GM21529 (cell line): ENCODE measurements at regions not wholly inside any gene's neighbourhood (a gene's known extent, or its start where the extent isn't known, plus 50 kb on each side); places are given as distances from the start of the nearest gene placed in this dataset.
"Not testable (repeated sequence)": the region's sequence is repeated elsewhere in the genome, so short reads cannot be mapped to it uniquely, and the experiment has no call there.

Experiments
- ATAC-seq: cut with Tn5 transposase; IDR thresholded peaks from one replicate; pipeline ENCODE4 v1.9.1; 2021; ENCODE audit not compliant: unreplicated experiment

GRCh38 chr3:191644291-191644690 lies 183.3 kb downstream of the PYDC2 start:
- ATAC-seq, result no peak

DNA sequence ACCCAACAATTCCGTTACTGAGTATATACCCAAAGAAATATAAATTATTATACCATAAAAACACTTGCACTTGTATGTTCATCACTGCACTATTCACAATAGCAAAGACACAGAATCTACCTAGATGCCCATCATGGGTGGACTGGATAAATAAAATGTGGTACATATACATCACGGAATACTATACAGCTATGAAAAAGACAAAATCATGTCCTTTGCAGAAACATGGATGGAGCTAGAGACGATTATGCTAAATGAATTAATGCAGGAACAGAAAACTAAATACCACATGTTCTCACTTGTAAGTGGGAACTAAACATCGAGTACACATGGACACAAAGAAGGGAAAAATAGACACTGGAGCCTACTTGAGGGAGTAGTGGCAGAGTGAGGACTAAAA lies 185.3 kb downstream of the PYDC2 start:
- no peak for ATAC-seq

DNA sequence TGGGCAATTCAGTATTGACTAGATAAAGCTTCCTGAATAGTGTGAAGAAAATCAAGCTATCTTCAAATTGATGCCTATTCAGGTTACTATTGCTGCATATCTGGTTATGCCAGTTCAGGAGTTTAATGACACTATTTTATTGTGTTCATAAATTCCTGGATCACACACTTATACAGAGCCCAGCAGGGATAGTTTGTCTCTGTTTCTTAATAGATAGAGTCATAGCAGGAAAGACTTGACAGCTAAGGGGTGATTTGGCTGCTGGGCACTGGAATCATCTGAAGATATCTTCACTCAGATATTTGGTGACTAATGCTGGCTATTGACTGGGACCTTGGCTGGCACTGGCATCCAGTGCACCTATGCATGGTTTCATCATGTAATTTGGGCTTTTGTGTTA lies 187.8 kb downstream of the PYDC2 start:
- ATAC-seq, result no peak

- no peak for ATAC-seq
These were observed 188.7 kb downstream of the PYDC2 start for GRCh38 chr3:191649626-191650025.

GRCh38 chr3:191658781-191659419 lies 197.9 kb downstream of the PYDC2 start:
- ATAC-seq, result not testable (repeated sequence)

- not testable (repeated sequence) for ATAC-seq
These were observed 201.2 kb downstream of the PYDC2 start for GRCh38 chr3:191662150-191662549.

DNA sequence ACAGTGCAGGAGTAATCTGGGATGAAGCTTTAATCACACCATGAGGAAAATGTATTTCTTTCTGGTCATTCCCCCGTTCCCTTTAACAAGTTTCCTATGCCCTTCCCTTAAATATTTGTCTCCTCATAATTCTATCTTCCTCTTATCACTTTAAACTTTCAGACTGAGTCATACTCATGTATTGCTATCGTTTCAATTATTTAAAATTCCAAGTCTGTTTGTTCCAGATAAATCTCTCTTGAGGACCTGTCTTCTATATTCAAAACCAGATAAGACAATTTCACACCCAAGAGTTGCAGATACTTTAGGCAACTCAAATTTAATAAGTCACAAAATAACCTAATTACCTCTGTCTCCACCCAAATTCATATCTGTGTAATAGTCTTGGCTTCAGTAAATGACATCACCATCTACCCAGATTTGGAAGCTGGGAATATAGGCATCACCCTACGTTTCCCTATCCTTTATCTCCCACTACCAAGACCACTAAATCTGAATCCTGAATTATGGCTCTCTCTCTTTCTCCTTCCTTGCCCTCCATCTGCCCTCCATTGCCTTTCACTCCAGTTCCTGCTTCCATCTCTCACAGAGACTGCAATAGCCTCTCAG lies 220.1 kb downstream of the PYDC2 start:
- no peak for ATAC-seq

DNA sequence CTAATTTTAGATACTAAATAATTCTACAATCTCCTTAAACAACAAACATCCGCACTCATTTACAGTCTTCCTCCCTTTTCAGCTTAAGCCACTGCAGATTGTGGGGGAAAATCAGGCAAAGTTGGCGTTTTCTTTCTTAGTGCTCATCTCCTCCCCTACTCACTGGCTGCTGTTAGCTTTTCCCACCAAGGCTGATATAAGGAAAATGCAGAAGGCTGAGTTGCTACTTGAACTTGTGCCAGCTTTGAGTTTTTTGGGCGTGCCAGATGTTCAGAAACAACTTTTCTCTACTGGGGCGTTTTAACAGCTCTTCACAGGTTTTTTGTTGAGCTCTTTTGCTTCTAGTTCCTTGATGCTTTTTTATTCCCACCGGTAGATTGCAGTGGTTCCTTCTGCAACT lies 222.0 kb downstream of the PYDC2 start:
- ATAC-seq, result no peak

GRCh38 chr3:191686626-191687025 lies 225.7 kb downstream of the PYDC2 start:
- ATAC-seq, result no peak

GRCh38 chr3:191688756-191689433 lies 227.9 kb downstream of the PYDC2 start:
- no peak for ATAC-seq

DNA sequence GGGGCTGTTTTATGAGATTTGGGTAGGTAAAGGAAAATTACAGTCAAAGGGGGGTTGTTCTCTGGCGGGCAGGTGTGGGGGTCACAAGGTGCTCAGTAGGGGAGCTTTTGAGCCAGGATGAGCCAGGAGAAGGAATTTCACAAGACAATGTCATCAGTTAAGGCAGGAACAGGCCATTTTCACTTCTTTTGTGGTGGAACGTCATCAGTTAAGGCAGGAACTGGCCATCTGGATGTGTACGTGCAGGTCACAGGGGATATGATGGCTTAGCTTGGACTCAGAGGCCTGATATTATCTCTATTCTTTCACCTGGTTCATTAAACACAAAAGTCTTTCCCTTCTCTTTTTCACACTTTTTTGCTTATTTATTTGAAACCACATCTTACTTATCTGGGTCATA lies 230.2 kb downstream of the PYDC2 start:
- ATAC-seq, result not testable (repeated sequence)

DNA sequence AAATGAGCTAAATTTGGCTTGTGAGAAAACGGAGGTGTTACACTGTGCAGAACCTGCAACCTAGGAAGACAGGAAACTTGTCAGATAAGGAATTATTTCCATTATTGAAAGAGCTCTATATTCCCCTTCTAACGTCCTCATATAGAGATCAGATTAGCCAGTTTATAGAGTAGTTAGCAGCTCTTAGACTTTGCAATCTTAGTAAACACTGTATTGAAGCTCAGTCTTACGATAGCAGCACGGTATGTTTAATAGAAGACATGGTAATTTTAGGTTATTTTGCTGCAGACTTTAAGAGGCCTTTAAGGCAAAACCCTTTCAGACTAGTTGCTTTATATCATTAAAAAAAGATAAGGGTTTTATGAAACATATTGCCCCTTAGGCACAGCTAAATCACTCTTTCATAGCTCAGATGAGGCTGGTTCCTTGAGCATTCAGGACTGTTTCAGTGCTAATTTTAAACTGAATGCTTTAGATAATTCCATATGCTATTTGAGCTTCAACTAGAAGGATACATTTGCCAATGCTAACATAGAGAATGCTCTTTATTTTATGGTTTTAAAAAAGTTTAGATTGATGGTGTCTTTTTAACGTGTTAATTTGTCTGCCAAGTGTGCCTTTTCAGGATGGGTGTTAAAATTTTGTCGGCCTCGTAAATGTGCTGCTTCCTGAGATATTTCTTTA lies 234.3 kb downstream of the PYDC2 start:
- no peak for ATAC-seq

GRCh38 chr3:191695815-191696153 lies 234.8 kb downstream of the PYDC2 start:
- ATAC-seq, result no peak

DNA sequence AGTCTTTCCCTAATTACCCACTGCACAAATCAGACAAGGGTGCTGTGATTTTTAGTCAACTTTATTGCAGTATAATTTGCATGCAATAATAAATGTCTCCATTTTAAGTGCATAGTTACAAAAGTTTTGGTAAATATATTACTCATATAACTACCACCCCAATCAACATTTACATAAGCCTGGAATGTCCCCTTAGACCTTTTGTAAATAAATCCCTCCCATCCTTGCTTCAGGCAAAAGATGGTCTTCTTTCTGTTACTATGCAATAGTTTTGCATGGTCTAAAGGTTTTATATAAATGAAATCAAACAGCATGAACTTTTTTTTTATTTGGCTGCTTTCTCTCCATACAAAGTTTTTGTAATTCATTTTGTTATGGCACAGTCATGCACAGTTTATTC lies 235.4 kb downstream of the PYDC2 start:
- no peak for ATAC-seq

GRCh38 chr3:191699546-191699945 lies 238.6 kb downstream of the PYDC2 start:
- ATAC-seq, result no peak

GRCh38 chr3:191702121-191702520 lies 241.2 kb downstream of the PYDC2 start:
- no peak for ATAC-seq

- no peak for ATAC-seq
These were observed 246.9 kb downstream of the PYDC2 start for GRCh38 chr3:191707817-191708216.

DNA sequence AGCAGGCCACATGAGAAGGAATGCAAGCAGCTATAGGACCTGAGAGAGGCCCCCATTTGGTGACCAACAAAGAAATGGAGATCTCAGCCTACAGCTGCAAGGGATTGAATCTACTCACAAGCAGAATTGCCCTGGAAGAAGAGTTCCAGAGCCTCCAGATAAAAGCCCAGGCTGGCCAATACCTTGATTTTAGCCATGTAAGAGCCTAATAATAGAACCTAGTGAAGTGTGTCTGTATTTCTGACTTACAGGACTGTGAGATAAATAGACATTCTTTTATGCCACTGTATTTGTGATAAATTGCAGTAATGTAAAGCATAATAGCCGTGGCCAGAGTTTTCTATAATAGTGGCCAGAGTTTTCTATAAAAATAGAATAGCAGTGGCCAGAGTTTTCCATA lies 254.6 kb downstream of the PYDC2 start:
- no peak for ATAC-seq

DNA sequence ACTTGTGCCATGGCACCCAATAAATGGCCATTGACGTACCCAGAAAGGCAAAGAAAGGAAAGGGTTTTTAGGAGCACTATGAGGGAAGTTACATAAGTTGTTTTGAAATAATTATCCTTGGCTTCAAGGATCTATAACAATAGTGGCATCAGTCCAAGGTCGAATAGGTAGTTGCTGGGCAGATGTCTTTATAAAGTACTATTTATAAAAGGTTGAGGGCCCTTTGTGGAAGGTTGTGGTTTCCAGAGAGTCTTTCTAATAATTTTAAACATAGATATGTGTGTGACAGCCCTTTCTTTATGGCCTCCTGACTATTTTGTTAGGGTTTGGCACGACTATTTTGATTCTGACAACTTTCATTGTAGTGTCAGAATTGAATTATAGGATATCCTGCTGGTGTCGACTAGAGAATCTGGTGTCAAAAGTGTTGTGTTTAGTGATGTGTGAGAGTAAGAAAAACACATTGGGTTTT lies 260.5 kb downstream of the PYDC2 start:
- no peak for ATAC-seq

DNA sequence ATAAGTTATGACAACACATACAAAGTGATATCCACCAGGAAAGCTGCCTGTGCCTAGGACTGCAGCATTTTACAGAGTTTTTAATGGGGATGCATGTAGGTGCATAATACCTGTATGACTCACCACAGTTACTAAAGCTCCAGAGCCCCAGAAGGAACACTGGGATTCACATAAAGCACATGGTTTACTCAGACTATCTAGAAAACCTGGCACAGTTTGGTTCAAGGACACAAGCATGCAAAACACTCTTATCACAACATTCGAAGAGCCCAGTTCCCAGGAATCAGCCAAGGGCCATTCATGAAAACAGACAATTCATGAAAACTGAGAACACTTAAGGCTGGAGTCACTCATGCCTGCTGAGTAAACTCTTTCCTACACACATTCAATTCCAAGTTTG lies 261.0 kb downstream of the PYDC2 start:
- ATAC-seq, result no peak

GRCh38 chr3:191727338-191727737 lies 266.4 kb downstream of the PYDC2 start:
- ATAC-seq, result no peak

DNA sequence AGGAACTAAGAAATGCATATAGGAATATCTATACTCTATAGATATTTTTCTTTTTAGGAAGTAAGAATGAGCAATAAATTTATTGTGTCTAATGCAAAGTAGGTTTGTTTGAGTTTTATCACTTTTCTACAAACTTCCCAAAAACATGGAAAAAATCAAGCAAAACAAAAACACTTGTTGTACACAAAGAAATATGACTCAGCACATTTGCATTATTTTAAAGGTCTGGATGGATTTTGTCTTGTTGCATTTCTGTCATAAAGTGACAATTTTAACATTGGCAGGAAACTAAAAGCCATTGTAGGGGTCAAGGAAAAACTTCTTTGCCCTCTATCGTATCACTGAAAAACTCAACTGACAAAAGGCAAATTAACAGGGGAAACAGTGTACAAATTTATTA lies 267.2 kb downstream of the PYDC2 start:
- ATAC-seq, result no peak
